22Rv1 (cell line): ENCODE measurements at regions not wholly inside any gene's neighbourhood (a gene's known extent, or its start where the extent isn't known, plus 50 kb on each side); places are given as distances from the start of the nearest gene placed in this dataset.

Experiments
- H3K27ac ChIP-seq: fragments of 450-650 bp; 2 replicates; pipeline ENCODE4 v1.5.1; 2017
- CTCF ChIP-seq: fragments of 450-650 bp; IDR thresholded peaks from 2 replicates; pipeline ENCODE4 v1.5.1; 2017; ENCODE audit warnings: mild to moderate bottlenecking
- ZFX ChIP-seq: fragments of 450-650 bp; IDR thresholded peaks from 2 replicates; pipeline ENCODE4 v1.6.1; 2017; ENCODE audit warnings: antibody characterized with exemption, borderline replicate concordance

GRCh38 chr12:108055141-108055540 lies 73.9 kb upstream of the WSCD2 start:
- TF ChIP-seq ZFX (no peak), CTCF (no peak)
- no peak overlapping the region for H3K27ac ChIP-seq

GRCh38 chr12:108060067-108060466 lies 69.0 kb upstream of the WSCD2 start:
- TF ChIP-seq ZFX = no peak
- TF ChIP-seq CTCF = no peak
- H3K27ac ChIP-seq = no peak overlapping the region

- TF ChIP-seq CTCF (no peak), ZFX (no peak)
Observed at GRCh38 chr12:108060903-108061302, 68.2 kb upstream of the WSCD2 start.

GRCh38 chr12:108063192-108063591 lies 65.9 kb upstream of the WSCD2 start:
- no peak overlapping the region for H3K27ac ChIP-seq
- TF ChIP-seq CTCF = peak; percentile 77
- TF ChIP-seq ZFX = no peak

More at GRCh38 chr12:108060903-108061302, 68.2 kb upstream of the WSCD2 start:
- H3K27ac ChIP-seq = no peak overlapping the region

DNA sequence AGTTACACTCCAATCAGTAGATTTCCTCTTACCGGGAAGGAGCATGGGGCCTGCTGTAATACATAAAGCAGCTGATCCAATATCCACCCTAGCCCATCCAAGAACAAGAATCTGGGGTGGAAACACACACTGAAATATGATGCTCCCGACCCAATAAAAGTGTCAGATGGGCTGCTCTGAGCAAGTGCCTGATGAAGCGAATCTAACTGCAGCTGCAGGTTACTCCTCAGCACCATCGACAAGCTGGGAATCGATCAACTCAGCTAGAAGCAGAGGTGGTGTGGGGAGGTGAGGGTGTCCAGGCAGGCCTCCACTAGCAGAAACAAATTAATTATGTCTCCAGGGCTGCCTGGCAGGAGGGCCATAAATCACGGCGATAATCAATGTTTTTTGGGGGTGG lies 64.0 kb upstream of the WSCD2 start:
- TF ChIP-seq CTCF (no peak), ZFX (no peak)
- H3K27ac ChIP-seq = no peak overlapping the region

- TF ChIP-seq CTCF = no peak
- TF ChIP-seq ZFX = no peak
- no peak overlapping the region for H3K27ac ChIP-seq
Observed at GRCh38 chr12:108066583-108067577, 62.2 kb upstream of the WSCD2 start.

- TF ChIP-seq CTCF (no peak), ZFX (no peak)
- H3K27ac ChIP-seq = no peak overlapping the region
Observed at GRCh38 chr12:108069651-108070165, 59.4 kb upstream of the WSCD2 start.
